Effector CD4-positive, alpha-beta T cell (primary cell): ENCODE measurements at regions not wholly inside any gene's neighbourhood (a gene's known extent, or its start where the extent isn't known, plus 50 kb on each side); places are given as distances from the start of the nearest gene placed in this dataset.

Experiments
- DNase-seq: peaks from one replicate; pipeline ENCODE4 v3.0.0-alpha.2; 2020

- DNase-seq, result no peak
Observed at GRCh38 chr14:65252482-65253255, 150.4 kb upstream of the MAX start.

- DNase-seq, result no peak
Observed at GRCh38 chr14:65255029-65255545, 152.8 kb upstream of the MAX start.

GRCh38 chr14:65255583-65256461 lies 153.5 kb upstream of the MAX start:
- DNase-seq, result no peak

- DNase-seq, result no peak
Observed at GRCh38 chr14:65256714-65257113, 154.4 kb upstream of the MAX start.

- no peak for DNase-seq
Observed at GRCh38 chr14:65257425-65257824, 155.1 kb upstream of the FUT8 start.

- no peak for DNase-seq
Observed at GRCh38 chr14:65258391-65258790, 154.1 kb upstream of the FUT8 start.

- no peak for DNase-seq
Observed at GRCh38 chr14:65259000-65259399, 153.5 kb upstream of the FUT8 start.

GRCh38 chr14:65260786-65261185 lies 151.7 kb upstream of the FUT8 start:
- DNase-seq, result no peak

GRCh38 chr14:65261425-65261920 lies 151.1 kb upstream of the FUT8 start:
- no peak for DNase-seq

GRCh38 chr14:65261946-65262345 lies 150.6 kb upstream of the FUT8 start:
- DNase-seq, result no peak

- DNase-seq, result no peak
Observed at GRCh38 chr14:65263177-65263788, 149.2 kb upstream of the FUT8 start.

- no peak for DNase-seq
Observed at GRCh38 chr14:65267856-65268255, 144.7 kb upstream of the FUT8 start.

GRCh38 chr14:65268594-65268993 lies 143.9 kb upstream of the FUT8 start:
- no peak for DNase-seq

- no peak for DNase-seq
Observed at GRCh38 chr14:65269732-65270131, 142.8 kb upstream of the FUT8 start.

GRCh38 chr14:65277027-65277426 lies 135.5 kb upstream of the FUT8 start:
- DNase-seq, result no peak

GRCh38 chr14:65277580-65278270 lies 134.8 kb upstream of the FUT8 start:
- no peak for DNase-seq

GRCh38 chr14:65278589-65278988 lies 133.9 kb upstream of the FUT8 start:
- DNase-seq, result no peak

- no peak for DNase-seq
Observed at GRCh38 chr14:65279510-65279909, 133.0 kb upstream of the FUT8 start.

- DNase-seq, result no peak
Observed at GRCh38 chr14:65279958-65280357, 132.6 kb upstream of the FUT8 start.

- no peak for DNase-seq
Observed at GRCh38 chr14:65280653-65281052, 131.9 kb upstream of the FUT8 start.

- no peak for DNase-seq
Observed at GRCh38 chr14:65281991-65282895, 130.3 kb upstream of the FUT8 start.

- no peak for DNase-seq
Observed at GRCh38 chr14:65282896-65283253, 129.7 kb upstream of the FUT8 start.
